BJ (cell line): ENCODE measurements at regions not wholly inside any gene's neighbourhood (a gene's known extent, or its start where the extent isn't known, plus 50 kb on each side); places are given as distances from the start of the nearest gene placed in this dataset.

Source experiments
- CTCF ChIA-PET: fragments of 350-600 bp; formaldehyde crosslinking; extraction: SDS; loops from one replicate; lab custom pipeline; 2021; ENCODE audit warnings: antibody characterized with exemption, inconsistent platforms; lab: Yijun Ruan, JAX
- POLR2A ChIA-PET: fragments of 300-600 bp; sonication (Branson Sonifier 250); formaldehyde crosslinking; extraction: SDS; loops from one replicate; lab custom pipeline; 2021; ENCODE audit warnings: antibody characterized with exemption; lab: Charles Lee
- DNase-seq: peaks from one replicate; pipeline ENCODE4 v3.0.0-alpha.2; 2011; ENCODE audit warnings: low read depth
- H3K27me3 ChIP-seq: 2 replicates; pipeline ENCODE4 v1.6.0; 2011; ENCODE audit warnings: low read length; ENCODE audit not compliant: control insufficient read depth, insufficient read depth
- H3K36me3 ChIP-seq: 2 replicates; pipeline ENCODE4 v1.5.1; 2011; ENCODE audit warnings: low read length; ENCODE audit not compliant: control insufficient read depth, insufficient read depth
- H3K4me3 ChIP-seq: 2 replicates; pipeline ENCODE4 v1.5.1; 2011; ENCODE audit warnings: low read depth, mild to moderate bottlenecking, control low read depth, low read length
- CTCF ChIP-seq: IDR thresholded peaks from 2 replicates; pipeline ENCODE4 v1.5.1; 2011; ENCODE audit warnings: low read depth, mild to moderate bottlenecking, control low read depth, inconsistent platforms, low read length, moderate library complexity; ENCODE audit not compliant: insufficient read depth

- ChIA-PET CTCF (no interaction called here), POLR2A (no interaction called here)
- DNase-seq = no peak
Measured at GRCh38 chr4:29972121-29972520, 748.0 kb upstream of the PCDH7 start.

GRCh38 chr4:29983890-29984289 lies 736.3 kb upstream of the PCDH7 start:
- Histone ChIP-seq H3K27me3 (no peaks in the 10 kb centered on the region), H3K36me3 (no peaks in the 10 kb centered on the region), H3K4me3 (no peak overlapping the region)
- no peak for TF ChIP-seq CTCF
- ChIA-PET POLR2A (no interaction called here), CTCF (no interaction called here)
- no peak for DNase-seq

More at GRCh38 chr4:29972121-29972520, 748.0 kb upstream of the PCDH7 start:
- Histone ChIP-seq H3K27me3 (no peaks in the 10 kb centered on the region), H3K4me3 (no peak overlapping the region), H3K36me3 (no peaks in the 10 kb centered on the region)
- TF ChIP-seq CTCF = no peak

- Histone ChIP-seq H3K27me3 (no peaks in the 10 kb centered on the region), H3K36me3 (no peaks in the 10 kb centered on the region), H3K4me3 (no peak overlapping the region)
- ChIA-PET POLR2A (no interaction called here), CTCF (no interaction called here)
- no peak for DNase-seq
- no peak for TF ChIP-seq CTCF
Measured at GRCh38 chr4:30001628-30002027, 718.5 kb upstream of the PCDH7 start.

- ChIA-PET CTCF (no interaction called here), POLR2A (no interaction called here)
- no peak for TF ChIP-seq CTCF
- H3K27me3 ChIP-seq = no peaks in the 10 kb centered on the region
- H3K36me3 ChIP-seq = no peaks in the 10 kb centered on the region
- H3K4me3 ChIP-seq = no peak overlapping the region
- DNase-seq = no peak
Measured at GRCh38 chr4:30002341-30002740, 717.8 kb upstream of the PCDH7 start.

GRCh38 chr4:30005995-30006394 lies 714.2 kb upstream of the PCDH7 start:
- no peak for DNase-seq
- Histone ChIP-seq H3K36me3 (no peaks in the 10 kb centered on the region), H3K4me3 (no peak overlapping the region), H3K27me3 (no peaks in the 10 kb centered on the region)
- no peak for TF ChIP-seq CTCF
- ChIA-PET POLR2A (no interaction called here), CTCF (no interaction called here)
